ENCODE measurements at regions not wholly inside any gene's neighbourhood (a gene's known extent, or its start where the extent isn't known, plus 50 kb on each side); places are given as distances from the start of the nearest gene placed in this dataset.

GRCh38 chr4:112889619-112890527 is 159.6 kb upstream of the ANK2 start:
- peak; percentile 10 for DNase-seq (ENCODE audit: low read depth, low spot score)

- DNase-seq (ENCODE audit: low read depth, low spot score) = no peak
These were observed 155.0 kb upstream of the ANK2 start for GRCh38 chr4:112894480-112894879.

- DNase-seq (ENCODE audit: low read depth, low spot score) = no peak
These were observed 154.5 kb upstream of the ANK2 start for GRCh38 chr4:112894951-112895350.

- DNase-seq (ENCODE audit: low read depth, low spot score) = peak; percentile 75
These were observed 153.4 kb upstream of the ANK2 start for GRCh38 chr4:112895811-112896608.

GRCh38 chr4:112896609-112897190 is 152.8 kb upstream of the ANK2 start:
- peak; percentile 7 for DNase-seq (ENCODE audit: low read depth, low spot score)

GRCh38 chr4:112897543-112897942 is 151.9 kb upstream of the ANK2 start:
- DNase-seq (ENCODE audit: low read depth, low spot score) = no peak

GRCh38 chr4:112898357-112899141 is 150.9 kb upstream of the ANK2 start:
- peak; percentile 8 for DNase-seq (ENCODE audit: low read depth, low spot score)

GRCh38 chr4:112900416-112900815 is 149.0 kb upstream of the ANK2 start:
- DNase-seq (ENCODE audit: low read depth, low spot score) = no peak

GRCh38 chr4:112901962-112902411 is 147.5 kb upstream of the ANK2 start:
- no peak for DNase-seq (ENCODE audit: low read depth, low spot score)

- DNase-seq (ENCODE audit: low read depth, low spot score) = no peak
These were observed 143.7 kb upstream of the ANK2 start for GRCh38 chr4:112905728-112906127.

- DNase-seq (ENCODE audit: low read depth, low spot score) = no peak
These were observed 140.9 kb upstream of the ANK2 start for GRCh38 chr4:112908511-112908910.

GRCh38 chr4:112910109-112910736 is 139.2 kb upstream of the ANK2 start:
- DNase-seq (ENCODE audit: low read depth, low spot score) = peak; percentile 87

- peak; percentile 83 for DNase-seq (ENCODE audit: low read depth, low spot score)
These were observed 132.6 kb upstream of the ANK2 start for GRCh38 chr4:112916868-112917267.

- DNase-seq (ENCODE audit: low read depth, low spot score) = no peak
These were observed 125.9 kb upstream of the ANK2 start for GRCh38 chr4:112923516-112923915.

- DNase-seq (ENCODE audit: low read depth, low spot score) = no peak
These were observed 122.6 kb upstream of the ANK2 start for GRCh38 chr4:112926819-112927218.

GRCh38 chr4:112927544-112927943 is 121.9 kb upstream of the ANK2 start:
- no peak for DNase-seq (ENCODE audit: low read depth, low spot score)

- DNase-seq (ENCODE audit: low read depth, low spot score) = no peak
These were observed 118.5 kb upstream of the ANK2 start for GRCh38 chr4:112931001-112931400.

- no peak for DNase-seq (ENCODE audit: low read depth, low spot score)
These were observed 115.7 kb upstream of the ANK2 start for GRCh38 chr4:112933790-112934189.

GRCh38 chr4:112938461-112939058 is 110.9 kb upstream of the ANK2 start:
- DNase-seq (ENCODE audit: low read depth, low spot score) = peak; percentile 70

GRCh38 chr4:112939901-112940300 is 109.6 kb upstream of the ANK2 start:
- no peak for DNase-seq (ENCODE audit: low read depth, low spot score)

GRCh38 chr4:112940336-112940735 is 109.1 kb upstream of the ANK2 start:
- DNase-seq (ENCODE audit: low read depth, low spot score) = no peak
